ENCODE measurements at regions not wholly inside any gene's neighbourhood (a gene's known extent, or its start where the extent isn't known, plus 50 kb on each side); places are given as distances from the start of the nearest gene placed in this dataset.

GRCh38 chr2:2547911-2548310 lies 216.8 kb upstream of the MYT1L start (continued):
- TF ChIP-seq E2F8 (IDR thresholded peaks at IDR 0.05; ENCODE audit: low read depth, partially characterized antibody) (no peak), NFYB (IDR thresholded peaks at IDR 0.05; ENCODE audit: insufficient read depth, low read depth, low read length) (no peak), E2F4 (IDR thresholded peaks at IDR 0.05; ENCODE audit: low read depth, low read length) (no peak)

- no peaks in the 10 kb centered on the region for H3K27me3 ChIP-seq (replicated peaks in 1 of 2; ENCODE audit: control insufficient read depth in 2 of 2, insufficient read depth in 2 of 2, low read length in 1 of 2)
- H3K36me3 ChIP-seq (ENCODE audit: control insufficient read depth in 2 of 2, insufficient read depth in 2 of 2, low read length in 1 of 2) = no peaks in the 10 kb centered on the region
- ChIA-PET SMC1A (ENCODE audit: uncharacterized antibody, unreplicated experiment) (no interaction called here), CTCF (no interaction called here), RAD21 (ENCODE audit: unreplicated experiment) (no interaction called here), POLR2A (no interaction called here)
- 4% methylated on average over 3 of the region's 3 CpGs for WGBS (ENCODE audit: insufficient coverage, insufficient replicate concordance, low lambda C conversion rate, missing lambda C conversion rate)
- no peak overlapping the region for H3K27ac ChIP-seq (ENCODE audit: control insufficient read depth, insufficient read depth)
- ATAC-seq (no peak), DNase-seq (ENCODE audit: low read depth, low spot score) (no peak), FAIRE-seq (no peak)
- H3K4me3 ChIP-seq = no peak overlapping the region
- H3K4me1 ChIP-seq (ENCODE audit: control insufficient read depth, insufficient read depth, low read length) = no peaks in the 10 kb centered on the region
- H3K79me2 ChIP-seq (ENCODE audit: control insufficient read depth, insufficient read depth, low read length) = no peaks in the 10 kb centered on the region
- no peak for TF ChIP-seq MAX (IDR thresholded peaks at IDR 0.05; ENCODE audit: low read depth, low read length)
- in situ Hi-C loops (cut with MboI) (no loop called here), intact Hi-C loops (cut with micrococcal nuclease; ENCODE audit: unreplicated experiment) (no loop called here)
- no peak overlapping the region for H3K9ac ChIP-seq (ENCODE audit: control insufficient read depth, insufficient read depth, low read length)
- BruUV-seq (replicated peaks) = no TSS peak
- no peak overlapping the region for H2AFZ ChIP-seq (ENCODE audit: control insufficient read depth, low read depth, low read length)
- H4K20me1 ChIP-seq (ENCODE audit: control insufficient read depth, insufficient read depth) = no peaks in the 10 kb centered on the region
- H3K4me2 ChIP-seq (ENCODE audit: control insufficient read depth, insufficient read depth) = no peak overlapping the region
- H3K9me3 ChIP-seq (replicated peaks; ENCODE audit: control insufficient read depth, insufficient read depth, low read length) = no peaks in the 10 kb centered on the region
Measured at GRCh38 chr2:2547451-2547850, 216.4 kb upstream of the MYT1L start.

All from GM12878 (cell line).